Epidermal melanocyte (primary cell): ENCODE measurements at regions not wholly inside any gene's neighbourhood (a gene's known extent, or its start where the extent isn't known, plus 50 kb on each side); places are given as distances from the start of the nearest gene placed in this dataset.
A peak's percentile ranks its signal among the peaks of the same experiment; 100 is the strongest.
"Not testable (repeated sequence)": the region's sequence is repeated elsewhere in the genome, so short reads cannot be mapped to it uniquely, and the experiment has no call there.

Experiments
- DNase-seq: peaks from one replicate; pipeline ENCODE4 v3.0.0; 2011; ENCODE audit warnings: low spot score; ENCODE audit not compliant: insufficient read length

DNA sequence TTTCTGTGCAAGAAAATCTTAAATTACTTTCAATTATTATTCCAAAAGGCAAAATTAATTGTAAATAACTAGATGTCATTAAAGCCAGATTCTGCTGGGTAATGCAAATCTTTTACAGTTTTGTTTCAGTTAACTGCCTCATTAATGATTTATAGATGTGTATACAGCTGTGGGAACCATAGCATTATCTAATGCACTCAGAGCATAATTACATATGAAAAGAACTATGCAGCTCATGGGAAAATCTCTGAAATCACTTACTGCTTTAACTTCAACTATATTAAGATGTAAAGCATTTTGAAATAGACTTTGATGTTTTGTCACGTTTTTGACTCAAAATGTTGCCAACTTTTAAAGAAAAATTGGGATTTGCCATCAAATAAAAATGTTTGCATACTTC lies 630.3 kb upstream of the KLHL4 start:
- no peak for DNase-seq

DNA sequence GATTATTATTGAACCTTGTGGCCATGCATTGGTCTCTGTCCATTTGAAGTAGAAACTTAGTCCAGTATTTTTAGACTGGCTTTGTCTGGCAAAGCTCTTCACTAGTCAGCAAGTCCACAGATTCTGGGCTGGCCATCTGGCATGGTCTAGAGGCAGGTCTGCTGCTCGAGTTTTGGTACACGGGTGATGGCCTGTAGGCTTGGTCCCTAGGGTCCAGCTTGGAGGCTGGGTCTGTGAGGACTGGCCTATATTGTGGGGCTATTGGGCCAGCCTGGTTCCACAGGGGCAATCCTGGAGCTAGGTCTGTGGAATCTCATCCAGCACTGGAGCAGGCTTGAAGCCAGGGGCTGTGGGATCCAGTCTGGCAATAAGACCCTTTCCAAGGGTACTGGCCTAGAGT lies 607.6 kb upstream of the KLHL4 start:
- no peak for DNase-seq

DNA sequence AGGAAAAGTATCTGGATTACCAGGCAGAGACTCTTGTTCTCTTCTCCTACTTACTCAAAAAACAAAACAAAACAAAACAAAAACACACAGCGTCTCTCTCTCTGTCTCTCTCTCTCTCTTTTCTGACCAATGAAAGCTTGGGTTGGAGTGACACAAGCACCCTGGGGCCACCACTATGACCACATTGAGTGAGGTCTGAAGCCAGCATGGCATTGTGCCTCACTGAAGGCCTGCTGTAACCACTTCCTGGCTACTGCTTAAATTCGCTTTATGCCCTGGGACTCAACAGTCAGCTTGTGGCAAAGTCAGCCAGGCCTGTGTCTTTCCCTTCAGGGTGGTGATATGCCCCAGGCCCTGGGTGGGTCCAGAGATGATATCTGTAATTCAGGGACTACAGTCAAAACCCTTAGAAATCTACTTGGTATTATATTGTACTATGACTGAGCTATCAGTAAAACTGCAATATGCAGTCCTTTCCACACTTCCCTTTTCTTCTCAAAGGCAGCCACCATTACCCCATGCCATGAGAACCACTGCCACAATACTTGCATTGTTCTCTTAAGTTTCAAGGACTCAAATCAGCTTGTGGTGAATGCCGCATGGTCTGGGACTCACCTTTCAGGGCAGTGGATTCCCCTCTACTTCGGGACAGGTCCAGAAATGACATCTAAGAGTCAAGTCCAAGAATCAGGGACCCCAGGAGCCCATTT lies 606.8 kb upstream of the KLHL4 start:
- no peak for DNase-seq

DNA sequence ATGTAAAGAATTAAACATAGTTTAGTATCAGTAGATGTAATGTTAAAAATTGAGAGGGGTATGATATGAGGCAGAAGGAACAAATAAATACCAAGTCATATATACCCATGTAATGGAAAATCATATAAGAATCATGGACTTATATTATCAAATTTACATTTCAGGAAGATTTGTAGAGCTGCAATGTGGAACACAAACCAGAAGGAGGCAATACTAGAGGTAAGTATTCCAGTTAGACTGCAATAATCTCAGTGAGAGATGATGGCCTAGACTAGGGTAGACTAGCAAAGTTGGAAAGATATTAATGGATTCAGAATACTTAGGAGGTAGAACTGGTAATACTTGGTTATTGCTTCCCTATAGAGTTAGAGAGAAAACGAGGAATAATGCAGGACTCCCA lies 603.0 kb upstream of the KLHL4 start:
- DNase-seq = no peak

DNA sequence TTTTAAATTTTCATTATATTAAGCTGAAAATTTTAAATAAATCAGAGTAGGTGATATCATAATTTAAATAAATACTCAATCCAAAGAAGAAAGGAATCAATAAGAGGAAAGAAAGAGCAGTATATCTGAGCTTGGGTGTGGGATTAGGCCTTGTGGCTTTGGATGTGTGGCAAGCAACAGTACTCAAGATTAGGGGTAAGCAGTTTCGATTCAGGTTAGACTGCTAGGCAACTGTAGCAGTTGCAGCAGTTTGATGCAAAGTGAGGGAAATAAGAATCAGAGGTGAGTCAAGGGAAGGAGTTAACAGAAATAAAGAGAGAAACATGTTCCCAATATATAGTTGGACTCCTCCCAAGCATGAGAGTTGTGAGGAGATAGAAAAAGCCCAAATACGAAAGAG lies 599.6 kb upstream of the KLHL4 start:
- DNase-seq = no peak

GRCh38 chrX:86930419-86930818 lies 587.2 kb upstream of the KLHL4 start:
- DNase-seq = no peak

GRCh38 chrX:86935988-86936387 lies 581.6 kb upstream of the KLHL4 start:
- no peak for DNase-seq

- peak; percentile 13 for DNase-seq
These were observed 571.0 kb upstream of the KLHL4 start for GRCh38 chrX:86946569-86946968.

DNA sequence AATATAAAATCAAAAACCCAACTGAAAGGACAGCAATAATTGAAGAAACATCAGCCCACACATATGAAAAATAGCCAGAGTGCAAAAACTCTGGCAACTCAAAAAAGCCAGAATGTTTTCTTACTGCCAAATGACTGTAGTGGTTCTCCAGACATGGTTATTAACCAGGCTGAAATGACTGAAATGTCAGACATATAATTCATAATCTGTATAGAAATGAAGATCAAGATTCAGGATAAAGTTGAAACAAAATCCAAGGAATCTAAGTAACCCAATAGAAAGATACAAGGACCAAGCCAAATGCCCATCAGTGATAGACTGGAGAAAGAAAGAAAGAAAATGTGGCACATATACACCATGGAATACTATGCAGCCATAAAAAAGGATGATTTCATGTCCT lies 553.3 kb upstream of the KLHL4 start:
- no peak for DNase-seq

GRCh38 chrX:86981326-86981879 lies 536.2 kb upstream of the KLHL4 start:
- no peak for DNase-seq

GRCh38 chrX:86987351-86987750 lies 530.3 kb upstream of the KLHL4 start:
- not testable (repeated sequence) for DNase-seq

DNA sequence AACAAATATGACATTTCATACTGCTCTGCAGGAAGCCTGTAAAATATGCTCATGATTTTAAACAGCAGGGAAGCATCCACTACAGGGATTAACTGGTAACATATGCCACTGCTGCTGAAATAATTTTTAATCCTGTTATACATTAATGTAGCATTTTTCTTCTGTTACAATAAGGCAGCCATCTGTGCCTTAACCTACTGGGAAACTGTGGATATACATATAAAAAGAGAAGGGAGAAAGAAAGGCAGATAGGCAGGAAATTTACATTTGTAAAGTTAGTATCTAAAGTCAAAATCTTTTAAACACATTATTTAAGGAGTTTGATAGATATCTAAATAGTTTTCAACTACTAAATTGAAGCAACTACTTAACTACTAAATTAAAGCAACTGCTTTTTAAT lies 514.6 kb upstream of the KLHL4 start:
- no peak for DNase-seq

- no peak for DNase-seq
These were observed 512.4 kb upstream of the KLHL4 start for GRCh38 chrX:87005183-87005582.

DNA sequence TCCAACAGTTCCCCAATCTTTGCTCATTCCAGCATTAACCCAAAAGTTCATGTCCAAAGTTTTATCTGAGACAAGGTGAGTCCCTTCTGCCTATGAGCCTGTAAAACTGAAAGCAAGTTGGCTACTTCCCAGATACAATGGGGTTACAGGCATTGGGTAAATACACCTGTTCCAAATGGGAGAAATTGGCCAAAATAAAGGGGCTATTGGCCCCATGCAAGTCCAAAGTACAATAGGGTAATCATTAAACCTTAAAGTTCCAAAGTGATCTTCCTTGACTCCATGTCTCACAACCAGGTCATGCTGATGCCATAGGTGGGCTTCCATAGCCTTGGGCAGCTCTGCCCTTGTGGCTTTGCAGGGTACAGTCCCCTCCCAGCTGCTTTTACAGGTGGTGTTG lies 511.7 kb upstream of the KLHL4 start:
- no peak for DNase-seq

- no peak for DNase-seq
These were observed 511.0 kb upstream of the KLHL4 start for GRCh38 chrX:87006561-87006960.

DNA sequence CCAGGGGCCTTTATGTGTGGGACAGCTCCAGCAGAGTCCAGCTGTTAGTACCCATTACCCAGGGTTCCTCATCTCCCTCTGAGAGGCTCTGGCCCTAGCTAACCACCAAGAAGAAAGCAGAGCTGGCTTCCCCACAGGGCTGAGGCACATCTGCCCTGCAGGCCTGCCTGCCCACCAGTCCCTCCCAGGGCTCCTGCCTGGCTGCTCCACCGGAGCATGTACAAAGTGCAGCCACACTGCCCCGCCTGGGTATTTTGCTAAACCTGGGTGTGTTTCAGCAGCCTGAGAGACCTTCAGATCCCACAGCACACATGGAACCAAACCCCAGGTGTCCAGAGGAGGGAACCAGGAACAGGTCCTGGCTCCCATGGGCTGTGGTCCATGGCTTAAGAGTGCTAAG lies 500.4 kb upstream of the KLHL4 start:
- DNase-seq = no peak

DNA sequence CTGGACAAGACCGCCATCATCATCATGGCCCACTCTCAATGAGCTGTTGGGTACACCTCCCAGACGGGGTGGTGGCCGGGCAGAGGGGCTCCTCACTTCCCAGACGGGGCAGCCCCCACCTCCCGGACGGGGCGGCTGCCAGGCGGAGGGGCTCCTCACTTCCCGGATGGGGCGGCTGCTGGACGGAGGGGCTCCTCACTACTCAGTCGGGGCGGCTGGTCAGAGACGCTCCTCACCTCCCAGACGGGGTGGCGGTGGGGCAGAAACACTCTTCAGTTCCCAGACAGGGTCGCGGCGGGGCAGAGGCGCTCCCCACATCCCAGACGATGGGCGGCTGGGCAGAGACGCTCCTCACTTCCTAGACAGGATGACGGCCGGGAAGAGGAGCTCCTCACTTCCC lies 484.5 kb upstream of the KLHL4 start:
- not testable (repeated sequence) for DNase-seq

DNA sequence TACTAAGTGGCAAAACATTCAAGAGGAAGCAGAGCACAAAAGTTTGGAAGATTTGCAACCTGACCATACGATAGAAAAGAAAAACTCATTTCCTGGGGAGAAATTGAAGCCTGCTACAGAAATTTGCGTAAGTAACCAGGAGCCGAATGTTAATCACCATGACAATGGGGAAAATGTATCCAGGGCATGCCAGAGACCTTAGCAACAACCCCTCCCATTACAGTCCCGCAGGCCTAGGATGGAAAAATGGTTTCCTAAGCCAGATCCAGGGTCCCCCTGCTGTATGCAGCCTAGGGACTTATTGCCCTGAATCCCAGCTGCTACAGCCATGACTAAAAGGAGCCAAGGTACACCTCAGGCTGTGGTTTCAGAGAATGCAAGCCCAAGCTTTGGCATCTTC lies 472.2 kb upstream of the KLHL4 start:
- no peak for DNase-seq

DNA sequence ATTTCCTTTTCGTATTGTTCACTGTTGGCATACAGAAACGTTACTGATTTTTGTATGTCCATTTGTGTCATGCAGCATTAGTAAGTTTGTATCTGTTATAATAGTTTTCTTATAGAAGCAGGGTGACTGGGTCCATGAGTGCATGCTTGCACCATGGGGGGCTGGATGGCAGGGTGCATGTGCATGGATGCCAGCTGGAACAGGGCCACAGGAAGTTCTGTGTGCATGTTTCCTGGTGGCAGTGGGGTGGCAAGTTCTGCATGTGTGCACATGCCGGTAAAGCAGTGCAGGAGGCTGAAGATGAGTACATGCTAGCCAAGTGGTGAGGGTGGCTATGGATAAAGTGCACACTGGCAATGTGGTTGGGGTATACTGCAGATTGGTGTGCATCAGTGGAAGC lies 468.0 kb upstream of the KLHL4 start:
- no peak for DNase-seq

DNA sequence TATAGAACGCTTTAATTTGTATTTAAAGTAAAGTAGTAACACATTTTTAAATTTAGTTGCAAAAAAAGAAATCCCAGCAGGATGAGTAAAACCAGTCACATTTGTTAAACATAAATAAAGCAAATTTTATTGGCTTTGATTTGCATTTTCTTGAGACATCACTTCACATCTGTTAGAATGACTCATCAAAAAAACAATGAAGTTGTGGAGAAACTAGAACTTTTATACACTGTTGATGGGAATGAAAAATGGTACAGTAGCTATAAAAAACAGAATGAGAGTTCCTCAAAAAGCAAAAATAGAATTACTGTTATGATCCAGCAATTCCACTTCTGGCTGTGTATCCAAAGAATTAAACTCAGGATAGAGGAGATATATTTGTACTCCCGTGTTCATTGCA lies 454.0 kb upstream of the KLHL4 start:
- DNase-seq = no peak

- DNase-seq = no peak
These were observed 453.1 kb upstream of the KLHL4 start for GRCh38 chrX:87064502-87064901.

DNA sequence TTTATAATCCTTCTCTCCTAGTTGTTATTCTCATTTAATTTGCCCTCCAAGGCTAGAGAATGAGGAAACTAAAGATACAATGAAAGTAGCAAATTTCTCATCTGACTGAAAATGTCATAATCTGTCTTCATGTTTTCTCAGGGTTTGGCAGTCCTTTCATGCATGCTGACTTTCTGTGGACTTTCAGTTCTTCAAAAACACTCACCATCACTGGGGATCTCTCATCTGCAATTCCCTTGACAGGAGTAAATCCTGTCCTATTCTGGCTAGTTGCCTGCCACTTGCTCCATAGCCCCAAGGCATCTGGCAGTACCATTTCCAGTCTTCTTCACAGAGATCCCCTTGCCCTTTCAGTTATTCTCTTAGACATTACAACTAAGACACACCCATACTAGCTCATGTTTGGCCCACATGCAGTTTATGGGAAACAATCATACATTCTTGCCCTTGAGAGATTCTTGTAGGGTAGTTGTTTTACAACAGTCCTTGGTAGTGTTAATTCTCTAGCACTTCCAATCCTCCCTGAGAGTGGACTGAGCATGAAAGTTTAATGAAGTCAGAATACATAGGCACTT lies 449.7 kb upstream of the KLHL4 start:
- no peak for DNase-seq

GRCh38 chrX:87078231-87078630 lies 439.4 kb upstream of the KLHL4 start:
- no peak for DNase-seq
